GM12878 (cell line): ENCODE measurements at regions not wholly inside any gene's neighbourhood (a gene's known extent, or its start where the extent isn't known, plus 50 kb on each side); places are given as distances from the start of the nearest gene placed in this dataset.

Experiments
- ATAC-seq: fragments of 200-7000 bp; cut with Tn5 transposase; 3 replicates; pipeline ENCODE4 v1.9.1; 2020; ENCODE audit warnings: mild to moderate bottlenecking, moderate library complexity
- BruUV-seq: library from RNA; stranded (reverse); fragments of 400-500 nt; replicated peaks from 2 replicates; lab custom pipeline; 2021; lab: Mats Ljungman, UMichigan
- CTCF ChIA-PET: fragments of 300-600 bp; sonication (Branson Sonifier 250); formaldehyde crosslinking; extraction: SDS; loops from one replicate; lab custom pipeline; 2021; ENCODE audit warnings: inconsistent platforms; lab: Yijun Ruan, JAX
- POLR2A ChIA-PET: fragments of 350-600 bp; formaldehyde crosslinking; extraction: SDS; loops from one replicate; lab custom pipeline; 2021; ENCODE audit warnings: inconsistent platforms; lab: Charles Lee
- RAD21 ChIA-PET: fragments of 300-600 bp; sonication (Branson Sonifier 250); formaldehyde crosslinking; loops from one replicate; lab custom pipeline; 2023; ENCODE audit warnings: antibody characterized with exemption; ENCODE audit not compliant: unreplicated experiment; lab: Charles Lee
- SMC1A ChIA-PET: fragments of 300-600 bp; sonication (Branson Sonifier 250); formaldehyde crosslinking; loops from one replicate; lab custom pipeline; 2023; ENCODE audit not compliant: unreplicated experiment, uncharacterized antibody; lab: Charles Lee
- DNase-seq: peaks from one replicate; pipeline ENCODE4 v3.0.0-alpha.2; 2011; ENCODE audit warnings: low read depth, low spot score
- FAIRE-seq: peaks from 3 replicates; lab custom pipeline; 2011; peaks lifted over from hg19 to GRCh38; lab: Jason Lieb, UNC
- H2AFZ ChIP-seq: 2 replicates; pipeline ENCODE4 v1.6.0; 2011; ENCODE audit warnings: low read depth, low read length, control low read depth; ENCODE audit not compliant: control insufficient read depth
- H3K27ac ChIP-seq: 2 replicates; pipeline ENCODE4 v1.5.1; 2011; ENCODE audit warnings: control low read depth; ENCODE audit not compliant: control insufficient read depth, insufficient read depth
- H3K27me3 ChIP-seq, 2 experiments: replicated peaks in 1 of 2; 2 replicates each; pipeline versions ENCODE4 v1.6.0 to v1.6.1; 2011; ENCODE audit warnings: low read length in 1 of 2; ENCODE audit not compliant: control insufficient read depth in 2 of 2, insufficient read depth in 2 of 2
- H3K36me3 ChIP-seq, 2 experiments: 2 replicates each; pipeline ENCODE4 v1.5.1; 2011; ENCODE audit warnings: low read length in 1 of 2; ENCODE audit not compliant: control insufficient read depth in 2 of 2, insufficient read depth in 2 of 2
- H3K4me1 ChIP-seq: 2 replicates; pipeline ENCODE4 v1.6.1; 2011; ENCODE audit warnings: mild to moderate bottlenecking, low read length, moderate library complexity, mixed read lengths; ENCODE audit not compliant: control insufficient read depth, insufficient read depth
- H3K4me2 ChIP-seq: 2 replicates; pipeline ENCODE4 v1.6.0; 2011; ENCODE audit warnings: control low read depth; ENCODE audit not compliant: control insufficient read depth, insufficient read depth
- H3K4me3 ChIP-seq: fragments of 200-600 bp; sonication (generic); 2 replicates; pipeline ENCODE4 v1.5.1; 2016
- H3K79me2 ChIP-seq: 2 replicates; pipeline ENCODE4 v1.6.0; 2011; ENCODE audit warnings: low read length; ENCODE audit not compliant: control insufficient read depth, insufficient read depth
- H3K9ac ChIP-seq: 2 replicates; pipeline ENCODE4 v1.8.0; 2011; ENCODE audit warnings: low read length, control low read depth, mixed read lengths; ENCODE audit not compliant: control insufficient read depth, insufficient read depth
- H3K9me3 ChIP-seq: replicated peaks from 3 replicates; pipeline ENCODE4 v1.5.1; 2011; ENCODE audit warnings: mild to moderate bottlenecking, low read length; ENCODE audit not compliant: control insufficient read depth, insufficient read depth
- H4K20me1 ChIP-seq: 2 replicates; pipeline ENCODE4 v1.6.0; 2011; ENCODE audit not compliant: control insufficient read depth, insufficient read depth
- CHD1 ChIP-seq: IDR thresholded peaks from 2 replicates; pipeline ENCODE4 v1.6.1; 2012; ENCODE audit warnings: low read depth, low read length, improper control_type of control experiment
- NFXL1 ChIP-seq: fragments of 450-650 bp; IDR thresholded peaks from 2 replicates; pipeline ENCODE4 v1.6.1; 2017; ENCODE audit warnings: antibody characterized with exemption, mild to moderate bottlenecking, borderline replicate concordance
- PRDM15 ChIP-seq: fragments of 450-650 bp; formaldehyde crosslinking; IDR thresholded peaks from 2 replicates; pipeline ENCODE4 v1.4.0; 2020; ENCODE audit warnings: mild to moderate bottlenecking, moderate library complexity
- SP1 ChIP-seq: IDR thresholded peaks from one replicate; pipeline ENCODE4 v1.6.1; 2011; ENCODE audit warnings: low read depth, low read length
- TAF1 ChIP-seq: IDR thresholded peaks from 2 replicates; pipeline ENCODE4 v1.6.1; 2011; ENCODE audit warnings: mild to moderate bottlenecking, low read depth, low read length, borderline replicate concordance
- TBL1XR1 ChIP-seq: IDR thresholded peaks from 2 replicates; pipeline ENCODE4 v1.6.1; 2012; ENCODE audit warnings: low read depth, low read length, improper control_type of control experiment
- TCF7 ChIP-seq: IDR thresholded peaks from 2 replicates; pipeline ENCODE4 v1.6.1; 2014; ENCODE audit warnings: antibody characterized with exemption, borderline replicate concordance
- ZNF217 ChIP-seq: fragments of 450-650 bp; IDR thresholded peaks from 2 replicates; pipeline ENCODE4 v1.6.1; 2017; ENCODE audit warnings: antibody characterized with exemption, mild to moderate bottlenecking
- ZNF24 ChIP-seq: fragments of 450-650 bp; IDR thresholded peaks from 2 replicates; pipeline ENCODE4 v1.6.1; 2017; ENCODE audit warnings: antibody characterized with exemption, mild to moderate bottlenecking
- WGBS: methylation state at CpG from one replicate; pipeline ENCODE4 v1.1.6; 2016; ENCODE audit warnings: low lambda C conversion rate; ENCODE audit not compliant: insufficient replicate concordance, insufficient coverage; ENCODE audit errors: missing lambda C conversion rate; 5-methylcytosine and 5-hydroxymethylcytosine counted together
- in situ Hi-C: fragments of 300-500 bp; cut with MboI; formaldehyde crosslinking; loops from 9 replicates; pipeline ENCODE4 v1.14.3; 2018; ENCODE audit warnings: mixed read lengths
- intact Hi-C: fragments of 100-400 bp; cut with micrococcal nuclease; formaldehyde crosslinking; loops from one replicate; pipeline ENCODE4 v1.14.2; 2022; ENCODE audit not compliant: unreplicated experiment

DNA sequence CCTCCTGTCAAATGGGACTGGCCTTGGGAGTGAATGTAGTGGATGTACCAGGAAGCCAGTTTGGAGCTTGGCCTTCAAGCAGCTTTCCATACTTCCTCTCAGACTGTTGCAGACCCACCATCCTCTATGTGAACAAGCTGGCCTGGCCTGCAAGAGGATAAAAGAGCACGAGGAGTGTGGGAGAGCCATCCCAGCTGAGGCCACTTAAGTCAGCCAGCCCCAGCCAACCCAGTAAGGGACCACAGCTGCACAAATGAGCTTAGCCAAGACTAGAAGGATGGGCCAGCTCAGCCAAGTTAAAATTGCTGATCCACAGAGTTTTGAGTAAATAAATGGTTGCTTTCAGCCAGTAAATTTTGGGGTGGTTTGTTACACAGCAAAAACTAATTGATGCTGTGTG is 156.9 kb upstream of the SOX4 start:
- H2AFZ ChIP-seq = no peak overlapping the region
- CTCF ChIA-PET = interaction anchor here (0.6 to 0.8 kb wide), 3 partner anchors 16 to 104 kb away, joined by 3 read pairs; no protein-coding TSS in a partner anchor
- no peaks in the 10 kb centered on the region for H3K36me3 ChIP-seq
- DNase-seq = no peak
- no peaks in the 10 kb centered on the region; the same call in 2 of the 3 replicates for H3K9me3 ChIP-seq
- SMC1A ChIA-PET = interaction anchor here (1.3 kb wide), 1 partner anchor 172 kb away, joined by 4 read pairs; no protein-coding TSS in a partner anchor
- no peak for TF ChIP-seq TAF1
- no peak for TF ChIP-seq NFXL1
- TF ChIP-seq TCF7 = no peak
- TF ChIP-seq TBL1XR1 = no peak
- TF ChIP-seq ZNF217 = no peak
- TF ChIP-seq PRDM15 (CRISPR knock-in tag) = no peak
- no peak for TF ChIP-seq SP1
- no peak for TF ChIP-seq CHD1
- no peak for TF ChIP-seq ZNF24
- no peaks in the 10 kb centered on the region for H3K27me3 ChIP-seq
- 100% methylated on average over 1 of the region's 1 CpG for WGBS
- BruUV-seq = no TSS peak
- H4K20me1 ChIP-seq = no peaks in the 10 kb centered on the region
- POLR2A ChIA-PET = interaction anchor here (0.7 kb wide), 1 partner anchor 30 kb away, joined by 5 read pairs; no protein-coding TSS in a partner anchor
- no peak for FAIRE-seq
- H3K4me3 ChIP-seq = no peak overlapping the region
- no peak overlapping the region for H3K9ac ChIP-seq
- in situ Hi-C loops (loop anchor here (25.0 kb wide), 1 partner anchor 874 kb away; no protein-coding TSS in a partner anchor), intact Hi-C loops (loop anchor here (5.0 to 10.0 kb wide), 4 partner anchors 174 to 732 kb away; no protein-coding TSS in a partner anchor)
- no peak for ATAC-seq
- H3K79me2 ChIP-seq = no peaks in the 10 kb centered on the region
- no peak overlapping the region for H3K27ac ChIP-seq
- RAD21 ChIA-PET = interaction anchor here (0.7 kb wide), 2 partner anchors 412 to 898 kb away, joined by 3 read pairs; no protein-coding TSS in a partner anchor
- no peak overlapping the region for H3K4me2 ChIP-seq
- peaks cover 17% of the 10 kb centered on the region for H3K4me1 ChIP-seq
